GM21529 (cell line): ENCODE measurements at regions not wholly inside any gene's neighbourhood (a gene's known extent, or its start where the extent isn't known, plus 50 kb on each side); places are given as distances from the start of the nearest gene placed in this dataset.
"Not testable (repeated sequence)": the region's sequence is repeated elsewhere in the genome, so short reads cannot be mapped to it uniquely, and the experiment has no call there.

Experiments
- ATAC-seq: cut with Tn5 transposase; IDR thresholded peaks from one replicate; pipeline ENCODE4 v1.9.1; 2021; ENCODE audit not compliant: unreplicated experiment

DNA sequence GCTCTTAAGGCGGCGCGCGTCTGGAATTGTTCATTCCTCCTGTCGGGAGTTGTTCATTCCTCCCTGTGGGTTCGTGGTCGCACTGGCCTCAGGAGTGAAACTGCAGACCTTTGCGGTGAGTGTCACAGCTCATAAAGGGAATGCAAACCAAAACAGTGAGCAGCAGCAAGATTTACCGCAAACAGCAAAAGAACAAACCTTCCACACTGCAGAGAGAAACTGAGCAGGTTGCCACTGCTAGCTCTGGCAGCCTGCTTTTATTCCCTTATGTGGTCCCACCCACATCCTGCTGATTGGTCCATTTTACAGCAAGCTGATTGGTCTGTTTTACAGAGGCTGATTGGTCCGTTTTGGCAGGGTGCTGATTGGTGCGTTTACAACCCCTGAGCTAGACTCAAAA lies 1365.3 kb upstream of the WWC1 start:
- no peak for ATAC-seq

DNA sequence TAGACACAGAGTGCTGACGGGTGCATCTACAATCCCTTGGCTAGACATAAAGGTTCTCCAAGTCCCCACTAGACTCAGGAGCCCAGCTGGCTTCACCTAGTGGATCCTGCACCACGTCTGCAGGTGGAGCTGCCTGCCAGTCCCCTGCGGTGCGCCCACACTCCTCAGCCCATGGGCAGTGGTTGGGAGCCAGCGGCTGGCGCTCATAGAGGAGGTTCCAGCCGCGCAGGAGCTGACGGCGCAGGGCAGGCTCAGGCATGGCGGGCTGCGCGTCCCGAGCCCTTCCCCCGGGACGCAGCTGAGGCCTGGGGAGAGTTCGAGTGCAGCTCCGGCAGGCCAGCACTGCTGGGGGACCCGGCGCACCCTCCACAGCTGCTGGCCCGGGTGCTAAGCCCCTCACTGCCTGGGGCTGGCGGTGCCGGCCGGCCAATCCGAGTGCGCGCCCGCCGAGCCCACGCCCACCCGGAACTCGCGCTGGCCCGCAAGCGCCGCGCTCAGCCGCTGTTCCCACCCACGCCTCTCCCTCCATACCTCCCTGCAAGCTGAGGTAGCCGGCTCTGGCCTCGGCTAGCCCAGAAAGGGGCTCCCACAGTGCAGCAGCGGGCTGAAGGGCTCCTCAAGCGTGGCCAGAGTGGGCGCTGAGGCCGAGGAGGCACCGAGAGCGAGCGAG lies 1364.5 kb upstream of the WWC1 start:
- ATAC-seq = not testable (repeated sequence)

DNA sequence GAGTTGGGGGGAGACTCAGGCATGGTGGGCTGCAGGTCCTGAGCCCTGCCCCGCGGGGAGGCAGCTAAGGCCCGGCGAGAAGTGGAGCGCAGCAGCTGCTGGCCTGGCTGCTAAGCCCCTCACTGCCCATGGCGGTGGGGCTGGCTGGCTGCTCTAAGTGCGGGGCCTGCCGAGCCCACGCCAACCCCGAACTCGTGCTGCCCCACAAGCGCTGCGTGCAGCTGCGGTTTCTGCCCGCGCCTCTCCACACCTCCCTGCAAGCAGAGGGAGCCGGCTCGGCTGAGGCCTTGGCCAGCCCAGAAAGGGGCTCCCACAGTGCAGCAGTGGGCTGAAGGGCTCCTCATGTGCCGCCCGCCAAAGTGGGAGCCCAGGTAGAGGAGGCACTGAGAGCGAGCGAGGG lies 1355.1 kb upstream of the WWC1 start:
- ATAC-seq = no peak

DNA sequence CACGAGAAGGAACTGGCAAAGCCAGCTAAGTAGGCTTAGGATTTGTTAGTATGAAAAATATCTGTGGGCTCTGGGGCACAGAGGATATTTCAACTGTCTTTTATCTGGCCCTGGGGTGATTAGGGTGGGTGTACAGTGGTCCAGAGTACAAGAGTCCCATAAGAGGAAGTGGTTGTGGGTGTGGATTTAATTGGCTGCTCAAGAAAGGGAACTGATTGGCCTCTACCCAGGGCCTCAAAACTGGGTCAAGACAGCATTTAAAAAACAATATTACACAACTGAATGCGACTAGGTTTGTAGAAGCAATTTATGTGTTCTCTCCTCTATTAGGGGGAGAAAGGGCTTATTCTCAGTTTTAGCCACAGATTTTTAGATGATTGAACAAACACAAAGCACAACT lies 1353.4 kb upstream of the WWC1 start:
- ATAC-seq = no peak

DNA sequence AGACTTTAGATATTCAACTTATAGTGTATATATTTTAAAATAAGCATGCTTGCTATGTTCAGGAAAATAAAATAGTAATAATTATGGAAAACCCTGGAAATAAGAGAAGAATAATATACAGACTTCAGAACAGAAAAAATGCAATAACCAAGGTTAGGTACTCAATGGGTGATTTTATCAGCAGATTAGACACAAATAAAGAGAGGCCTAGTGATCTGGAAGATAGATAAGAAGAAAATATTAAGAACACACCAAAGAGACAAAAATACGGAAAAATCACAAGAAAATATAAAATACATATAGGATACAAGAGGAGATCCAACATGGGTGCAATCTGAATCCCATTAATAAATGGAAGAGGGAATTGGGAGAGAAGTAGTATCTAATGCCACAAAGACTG lies 1348.5 kb upstream of the WWC1 start:
- ATAC-seq = no peak

DNA sequence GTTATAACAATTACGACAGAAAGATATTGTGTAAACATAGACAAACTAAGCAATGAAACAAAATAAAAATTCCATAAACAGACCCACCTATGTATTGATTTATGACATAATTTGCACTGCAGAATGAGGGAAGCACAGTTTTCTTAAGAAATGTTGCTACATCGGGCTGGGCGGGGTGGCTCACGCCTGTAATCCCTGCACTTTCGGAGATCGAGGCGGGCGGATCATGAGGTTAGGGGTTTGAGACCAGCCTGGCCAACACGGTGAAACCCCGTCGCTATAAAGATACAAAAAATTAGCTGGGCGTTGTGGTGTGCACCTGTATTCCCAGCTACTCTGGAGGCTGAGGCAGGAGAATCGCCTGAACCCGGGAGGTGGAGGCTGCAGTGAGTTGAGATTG lies 1344.4 kb upstream of the WWC1 start:
- ATAC-seq = no peak

DNA sequence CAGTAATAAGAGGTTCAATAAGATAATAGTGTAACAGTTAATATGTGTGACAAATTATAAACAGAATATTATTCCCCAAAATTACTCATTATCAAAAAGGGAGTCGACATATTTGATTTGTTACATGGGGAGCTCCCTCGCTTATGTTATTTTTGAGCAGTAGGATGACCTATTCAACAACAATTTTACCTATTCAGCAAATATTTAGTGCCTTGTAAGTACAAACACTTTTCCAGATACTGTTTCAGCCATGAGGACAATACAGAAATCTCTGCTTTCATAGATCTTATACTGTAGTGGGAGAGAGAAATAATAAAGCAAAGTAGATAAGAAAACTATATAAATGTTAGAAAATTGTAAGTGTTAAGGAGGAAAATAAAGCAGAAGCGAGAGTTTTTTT lies 1342.8 kb upstream of the WWC1 start:
- ATAC-seq = no peak

DNA sequence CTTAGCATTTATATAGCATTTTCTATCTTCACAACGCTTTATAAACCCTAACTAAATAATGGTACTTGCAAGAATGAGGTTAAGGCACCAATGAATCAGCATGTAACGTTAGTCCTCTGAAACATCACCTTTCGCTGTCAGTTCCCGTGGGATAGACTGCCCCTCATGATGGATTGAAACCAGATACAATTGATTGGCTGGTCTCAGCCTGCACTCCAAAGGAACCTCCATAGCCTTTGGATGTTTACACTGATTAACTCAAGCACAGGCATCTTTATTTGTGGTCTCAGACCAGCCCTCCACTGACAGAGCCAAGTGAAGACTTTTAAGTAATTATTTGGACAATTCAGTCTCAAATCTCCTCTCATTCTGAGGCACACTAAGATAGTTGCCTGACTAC lies 1339.4 kb upstream of the WWC1 start:
- no peak for ATAC-seq

DNA sequence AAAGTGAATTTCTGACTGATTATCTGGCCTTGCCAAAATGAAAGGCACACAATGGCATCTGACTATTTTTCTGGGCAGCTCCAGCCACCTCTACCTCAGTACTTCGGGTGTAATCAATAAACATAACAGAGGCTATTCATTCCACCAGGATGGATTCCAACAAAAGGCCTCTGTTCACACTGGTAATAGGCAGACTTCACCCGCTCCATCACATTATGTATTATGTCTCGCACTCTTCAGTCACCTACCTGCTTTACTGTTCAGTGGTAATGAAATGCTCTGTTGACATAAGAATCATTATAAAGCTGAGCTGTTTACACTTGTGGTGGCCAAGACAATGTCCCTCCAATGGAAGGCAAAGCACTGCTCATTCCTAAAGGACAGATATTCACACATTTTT lies 1333.7 kb upstream of the WWC1 start:
- ATAC-seq = no peak

DNA sequence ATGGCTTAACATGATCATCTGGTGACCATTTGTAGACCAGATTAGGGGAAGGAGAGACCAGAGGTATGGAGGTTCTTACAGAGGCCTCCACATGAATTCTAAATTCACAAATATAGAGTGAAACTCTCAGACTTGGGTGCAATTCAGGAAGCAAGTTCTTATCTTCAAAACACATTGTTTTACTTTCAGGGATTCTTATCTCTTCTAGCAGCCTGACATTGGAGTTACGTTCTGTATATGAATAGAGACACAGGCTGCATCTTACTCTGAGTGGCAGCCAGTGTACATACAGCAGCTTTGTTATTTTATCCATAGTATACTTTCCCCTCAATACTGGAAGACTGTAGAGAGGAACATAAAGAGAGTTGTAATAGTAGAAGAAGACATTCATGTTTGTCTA lies 1331.7 kb upstream of the WWC1 start:
- no peak for ATAC-seq

DNA sequence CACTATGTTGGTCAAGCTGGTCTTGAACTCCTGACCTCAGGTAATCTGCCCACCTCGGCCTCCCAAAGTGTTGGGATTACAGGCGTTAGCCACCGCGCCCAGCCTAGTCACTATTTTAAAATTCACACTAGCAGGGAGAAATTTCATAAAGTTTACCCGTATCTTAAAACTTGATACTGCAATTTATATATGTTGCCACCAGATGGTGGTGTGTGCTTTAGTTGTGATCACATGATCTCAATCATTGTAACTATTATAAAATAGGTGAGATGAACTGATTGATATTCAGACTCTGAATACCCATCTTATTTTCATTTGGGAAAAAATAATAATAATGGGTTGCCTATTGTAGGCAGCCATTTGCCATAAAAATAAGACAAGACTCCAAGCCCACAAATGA lies 1330.4 kb upstream of the WWC1 start:
- no peak for ATAC-seq

DNA sequence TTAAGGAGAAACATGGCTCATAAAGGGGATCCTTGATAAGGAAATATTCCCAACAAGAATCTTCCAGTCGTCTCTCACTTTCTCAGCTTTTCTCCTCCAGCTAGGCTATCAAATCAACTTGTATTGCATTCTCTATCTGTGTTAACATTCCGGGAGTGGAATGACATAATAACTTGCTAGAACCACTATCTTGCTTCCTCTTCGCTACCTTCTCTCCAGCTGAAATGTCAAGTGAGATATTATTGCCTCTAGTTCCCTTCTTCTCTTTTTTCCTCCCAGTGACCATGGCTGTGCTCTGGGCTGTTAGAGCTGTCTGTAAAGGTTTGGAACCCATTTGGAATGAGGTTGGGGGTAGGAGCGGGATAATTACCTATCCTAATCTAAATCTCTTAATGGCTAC lies 1329.5 kb upstream of the WWC1 start:
- no peak for ATAC-seq

DNA sequence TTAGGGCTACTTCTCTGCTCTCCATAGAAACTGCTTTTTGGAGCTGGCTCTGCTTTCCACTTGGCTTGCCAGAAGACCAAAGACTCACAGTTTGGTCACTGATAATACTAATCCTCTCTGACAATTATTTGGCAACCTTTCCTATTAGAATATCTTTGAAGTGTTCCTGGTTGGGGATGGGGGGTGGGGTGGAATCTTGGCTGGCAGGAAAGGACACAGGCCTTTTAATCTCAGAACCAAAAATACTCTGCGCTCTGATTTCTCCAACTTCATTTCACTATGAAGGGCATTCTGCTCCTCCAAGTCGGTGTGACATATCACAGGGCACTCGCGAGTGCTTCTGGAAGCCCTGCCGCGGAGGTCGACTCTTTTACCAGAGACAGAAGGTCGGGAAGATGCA lies 1329.0 kb upstream of the WWC1 start:
- no peak for ATAC-seq

DNA sequence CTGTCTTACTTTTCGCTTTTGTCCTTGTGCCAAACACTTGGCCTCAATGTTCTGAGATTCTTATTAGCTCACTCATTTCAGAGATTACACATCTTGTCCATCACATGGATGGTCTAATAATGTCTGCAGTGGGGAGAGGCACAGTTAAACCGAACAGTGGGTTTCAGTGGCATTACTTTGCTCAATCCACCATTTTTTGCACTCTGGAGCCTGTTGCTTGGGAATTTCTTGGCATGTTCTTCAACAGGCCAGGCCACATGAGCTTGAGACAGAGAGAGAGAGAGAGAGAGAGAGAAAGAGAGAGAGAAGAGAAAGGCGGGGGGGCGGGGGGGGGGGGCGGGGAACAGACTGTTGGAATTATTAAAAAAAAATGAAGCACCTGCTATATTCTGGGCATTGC lies 1327.8 kb upstream of the WWC1 start:
- no peak for ATAC-seq

DNA sequence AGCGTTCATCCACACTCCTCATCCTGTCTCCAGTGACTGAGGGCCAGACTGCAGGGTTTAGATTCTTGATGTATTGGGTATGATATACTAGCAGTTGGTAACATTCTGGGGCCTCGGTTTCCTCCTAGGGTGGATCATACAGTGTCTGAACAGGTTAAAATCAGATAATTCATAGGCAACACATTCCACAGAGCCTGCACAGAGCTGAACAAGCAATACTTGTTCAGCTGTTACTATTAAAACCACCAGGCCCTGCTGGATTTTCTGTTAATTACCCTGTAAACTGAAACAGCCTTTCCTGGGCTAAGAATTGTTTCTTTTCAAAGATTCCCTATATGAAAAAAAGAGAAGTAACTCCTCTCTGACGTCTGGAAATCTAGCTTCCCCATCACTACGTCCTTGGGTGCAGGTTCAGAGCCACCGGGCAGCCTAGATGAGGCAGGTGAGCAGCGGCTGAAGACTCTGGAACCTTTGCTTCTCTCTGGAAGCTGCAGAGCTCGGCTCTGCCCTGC lies 1313.5 kb upstream of the WWC1 start:
- no peak for ATAC-seq

DNA sequence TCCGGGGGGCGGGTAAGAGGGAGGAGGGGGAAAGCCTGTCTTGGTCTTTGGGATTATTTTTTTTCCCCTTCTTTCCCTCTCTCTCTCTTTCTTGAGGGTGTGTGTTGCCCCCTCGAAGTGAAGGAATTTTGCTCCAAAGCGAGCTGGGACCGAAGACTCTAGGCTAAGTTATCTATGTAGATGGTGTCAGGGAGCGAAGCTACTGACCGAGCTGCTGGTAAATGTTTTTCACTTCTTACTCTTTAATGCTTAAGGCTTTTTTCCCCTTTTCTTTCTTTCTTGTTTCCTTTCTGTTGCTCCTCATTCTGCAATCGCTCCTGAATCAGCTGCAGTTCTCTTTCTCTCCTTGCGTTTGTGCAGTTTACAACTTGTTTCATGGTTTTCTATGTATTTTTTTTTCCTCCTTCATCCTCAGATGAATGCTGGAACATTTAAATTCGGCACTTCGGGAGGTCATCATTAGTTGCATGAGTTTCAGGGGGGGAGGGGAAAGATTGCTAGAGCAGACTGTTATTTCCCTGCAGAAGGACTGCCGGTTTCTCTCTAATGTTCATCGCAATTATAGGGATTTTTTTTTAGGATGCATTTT lies 1312.0 kb upstream of the WWC1 start:
- ATAC-seq = no peak

DNA sequence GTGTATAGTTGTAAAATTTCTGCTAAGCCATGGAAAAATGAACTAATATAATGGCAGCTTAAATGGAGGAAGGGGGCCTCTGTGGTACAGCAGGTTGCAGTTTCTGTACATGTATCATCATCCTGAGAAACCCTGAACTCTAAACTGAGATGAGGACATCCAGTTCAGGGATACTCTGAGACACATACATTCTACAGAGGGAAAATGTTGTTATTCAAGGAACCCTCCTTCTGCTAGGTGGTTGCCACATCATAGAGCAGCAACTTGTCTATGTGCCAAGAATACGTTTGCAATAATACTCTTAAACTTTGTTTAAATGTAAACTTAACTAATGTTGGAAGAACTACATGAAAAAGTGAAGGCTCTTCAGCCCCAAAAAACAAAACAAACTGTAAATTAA lies 1310.8 kb upstream of the WWC1 start:
- no peak for ATAC-seq

DNA sequence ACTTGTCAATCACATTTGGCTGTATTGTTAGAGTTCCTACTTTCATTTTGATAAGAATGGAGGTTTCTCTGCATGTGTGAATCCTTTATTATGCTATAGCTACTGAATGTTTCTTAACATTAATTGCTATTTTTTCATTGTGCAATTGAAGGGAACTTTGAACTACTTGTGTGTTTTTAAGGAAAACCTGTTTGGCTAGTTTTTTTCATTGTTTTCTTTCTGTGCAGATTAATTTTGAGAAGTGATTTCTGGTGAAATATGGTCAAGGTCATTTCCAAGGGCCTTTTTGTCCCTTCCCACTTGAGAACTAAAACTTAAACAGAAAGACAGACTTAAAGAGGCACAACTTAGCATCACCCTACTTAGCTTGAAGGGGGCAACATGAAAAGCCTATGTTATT lies 1309.2 kb upstream of the WWC1 start:
- ATAC-seq = no peak

DNA sequence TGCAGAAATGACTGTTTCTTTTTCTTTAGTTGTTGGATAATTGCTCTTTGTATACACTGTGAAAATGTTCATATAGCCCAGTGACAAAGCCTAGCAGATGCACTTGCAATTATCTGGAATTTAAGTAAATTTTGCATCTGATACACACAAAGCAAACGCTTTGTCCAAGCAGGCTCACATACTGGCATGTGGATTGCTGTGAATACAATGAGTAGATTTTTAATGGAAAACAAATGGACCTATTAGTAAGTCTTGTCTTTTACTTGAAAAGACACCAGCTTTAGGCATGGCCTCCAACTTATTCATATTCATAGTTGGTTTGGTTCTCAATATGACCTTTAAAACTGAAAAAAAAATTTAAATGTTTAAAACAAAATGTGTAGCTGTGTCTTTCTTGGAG lies 1299.8 kb upstream of the WWC1 start:
- ATAC-seq = no peak

DNA sequence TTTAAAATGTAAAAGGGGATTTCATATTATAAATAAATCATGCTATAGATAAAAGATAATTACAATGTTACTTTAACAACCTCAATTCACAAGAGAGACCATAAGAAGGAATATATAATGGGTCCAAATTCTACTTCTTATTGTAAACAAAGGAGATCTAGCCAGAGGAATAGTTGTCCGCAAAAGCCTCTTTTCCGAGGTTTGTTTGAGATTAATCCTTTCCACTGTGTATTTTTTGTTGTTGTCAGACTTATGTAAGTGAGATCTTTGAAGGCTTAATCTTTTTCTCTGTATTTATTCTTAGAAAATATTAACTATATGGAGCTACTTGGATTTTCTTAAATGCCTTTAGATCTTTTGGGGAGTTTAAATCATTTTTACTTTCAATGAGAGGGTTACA lies 1299.3 kb upstream of the WWC1 start:
- ATAC-seq = no peak

DNA sequence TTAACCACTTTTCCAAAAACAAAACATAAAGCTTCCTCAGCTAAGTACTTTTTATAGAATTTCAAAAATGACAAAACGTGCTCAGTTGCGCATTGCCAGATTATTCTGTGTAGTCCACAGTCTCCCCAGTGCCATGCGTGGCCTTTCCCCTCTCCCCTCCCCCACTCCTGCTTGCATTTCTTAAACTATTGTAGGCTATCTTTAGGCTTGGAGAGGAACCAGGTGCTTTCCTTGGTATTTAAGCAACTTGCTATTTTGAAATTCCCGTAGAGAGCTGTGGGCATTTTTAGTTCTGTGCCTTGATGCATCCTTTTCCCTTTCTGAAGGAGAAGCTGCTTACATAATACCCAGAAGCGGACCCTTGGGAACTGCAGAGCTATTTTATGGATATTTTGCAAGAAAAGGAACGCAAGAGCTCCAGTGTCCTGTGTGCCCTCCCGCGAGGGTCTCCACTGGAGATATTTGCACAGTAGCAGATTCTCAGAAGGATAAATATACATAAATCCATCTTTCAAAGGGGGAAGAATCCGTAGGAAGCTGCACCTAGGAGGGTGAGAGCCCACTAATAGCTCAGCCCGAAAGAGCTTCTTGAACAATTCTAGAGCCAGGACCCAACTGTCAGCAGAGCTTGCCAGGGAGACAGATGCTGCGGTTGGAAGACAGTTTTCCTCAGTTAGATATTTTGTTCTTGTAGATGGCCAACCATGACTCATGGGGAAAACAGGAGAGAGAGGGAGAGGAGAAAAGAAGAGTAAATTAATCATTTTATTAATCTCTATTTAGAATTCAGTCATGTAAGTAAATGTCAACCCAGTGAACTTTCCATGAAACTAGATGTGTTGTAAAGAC lies 1298.3 kb upstream of the WWC1 start:
- no peak for ATAC-seq

DNA sequence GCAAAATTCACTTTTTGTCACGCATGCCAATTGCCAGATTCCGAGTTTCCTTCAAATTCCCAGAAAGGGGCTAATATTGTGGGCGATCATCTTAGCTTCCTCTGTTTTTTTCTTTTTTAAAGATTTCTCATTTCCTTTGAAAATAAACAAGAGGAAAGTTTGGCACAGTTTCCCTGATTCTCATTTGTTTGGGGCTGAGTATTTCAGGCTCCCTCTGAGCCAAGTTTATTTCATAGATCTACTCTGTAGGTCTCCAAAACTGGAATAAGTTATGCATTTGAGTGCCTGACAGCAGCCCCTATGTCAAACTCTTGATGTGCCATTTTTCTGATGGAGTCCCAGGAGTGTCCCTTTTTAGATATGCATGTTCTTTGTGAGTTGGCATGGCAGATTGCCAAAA lies 1297.2 kb upstream of the WWC1 start:
- ATAC-seq = no peak
